Stimulated activated CD4-positive, alpha-beta T cell treated with anti-CD3 and anti-CD28 coated beads, Interleukin-4, amount 100 ng/mL, for 24 hours (primary cell): ENCODE measurements at regions not wholly inside any gene's neighbourhood (a gene's known extent, or its start where the extent isn't known, plus 50 kb on each side); places are given as distances from the start of the nearest gene placed in this dataset.

Source experiments
- DNase-seq: peaks from one replicate; pipeline ENCODE4 v3.0.0-alpha.2; 2020

DNA sequence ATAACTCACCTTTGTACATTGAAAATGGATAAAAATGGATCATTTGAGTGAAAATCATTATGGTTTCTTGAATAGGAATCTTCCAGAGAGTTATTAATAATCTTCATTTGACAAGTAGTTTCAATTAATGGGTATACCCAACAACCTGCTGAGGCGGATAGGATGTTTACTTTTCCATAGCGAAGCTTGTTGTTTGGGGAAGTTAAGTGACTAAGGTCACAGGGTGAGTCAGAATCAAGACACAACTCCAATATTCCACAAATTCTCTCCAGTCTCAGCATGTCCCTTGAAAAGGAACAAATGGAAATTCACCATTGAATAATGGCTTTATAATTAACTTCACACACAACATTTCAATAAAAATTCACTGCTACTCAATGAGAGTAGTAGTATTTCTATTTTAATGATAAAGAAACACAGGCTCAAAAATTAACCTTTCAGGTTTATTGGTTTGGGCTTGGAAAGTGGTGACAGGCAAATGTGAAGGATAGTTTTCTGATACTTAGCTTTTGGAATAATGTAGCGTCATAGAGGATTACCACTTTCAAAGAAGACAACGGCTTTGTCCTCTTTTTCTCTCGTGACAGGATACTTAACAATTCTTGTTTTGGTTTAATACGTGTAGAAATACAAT lies 211.3 kb downstream of the GPD2 start:
- DNase-seq = no peak

DNA sequence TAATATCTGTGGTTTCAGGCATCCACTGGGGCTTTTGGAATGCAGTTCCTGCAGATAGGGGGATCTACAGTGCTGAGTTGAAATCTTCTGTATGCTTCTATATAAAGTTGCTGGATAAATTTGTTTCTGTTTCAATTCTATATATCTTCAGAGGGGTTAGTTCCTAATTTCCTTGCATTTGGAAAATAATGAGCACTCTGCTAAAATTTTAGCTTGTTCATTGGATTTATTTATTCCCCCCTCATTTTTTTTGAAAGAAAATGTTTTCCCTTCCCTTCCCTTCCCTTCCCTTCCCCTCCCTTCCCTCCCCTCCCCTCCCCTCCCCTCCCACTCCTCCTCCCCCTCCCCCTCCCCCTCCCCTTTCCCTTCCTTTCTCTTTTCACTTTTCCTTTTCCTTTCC lies 212.3 kb downstream of the GPD2 start:
- no peak for DNase-seq

DNA sequence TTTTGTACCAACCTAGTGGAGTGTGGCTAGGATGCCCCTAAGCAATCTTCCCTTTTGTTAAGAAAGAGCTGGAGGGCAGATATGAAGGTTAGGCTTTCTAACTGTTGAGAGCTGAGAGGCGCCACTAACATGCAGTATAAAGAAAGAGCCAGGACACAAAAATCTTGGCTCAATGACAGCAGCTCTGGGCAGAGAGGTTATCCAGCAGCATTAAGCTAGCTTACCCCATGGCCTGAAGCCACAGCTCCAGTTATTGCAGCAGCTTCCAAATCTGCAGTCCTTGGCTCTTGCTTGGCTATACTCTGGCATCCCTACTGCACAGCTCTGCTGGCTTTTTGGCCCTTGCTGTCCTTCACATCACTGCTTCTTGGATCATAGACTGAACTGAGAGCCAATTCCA lies 213.4 kb downstream of the GPD2 start:
- DNase-seq = no peak

GRCh38 chr2:156652691-156653090 lies 216.5 kb downstream of the GPD2 start:
- DNase-seq = no peak

- no peak for DNase-seq
Observed at GRCh38 chr2:156653675-156654074, 217.5 kb downstream of the GPD2 start.

DNA sequence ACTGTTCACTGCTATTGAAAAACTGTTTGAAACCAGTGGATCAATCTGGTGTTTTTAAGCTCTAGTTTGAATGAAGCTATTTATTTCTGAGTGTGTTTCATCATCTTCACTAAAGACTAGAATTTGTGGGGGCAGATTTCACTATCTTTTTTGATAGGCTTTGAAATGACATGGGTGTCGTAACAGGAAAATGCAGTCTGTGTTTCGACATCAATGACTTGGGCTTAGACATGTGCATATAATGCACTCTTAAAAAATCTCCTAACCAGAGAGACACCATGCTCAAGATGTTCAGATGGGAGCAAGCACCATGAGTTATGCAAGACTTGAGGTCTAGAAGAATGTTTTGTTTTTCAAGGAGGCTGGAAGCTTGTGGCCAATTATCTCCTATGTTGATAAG lies 221.6 kb downstream of the GPD2 start:
- DNase-seq = no peak

DNA sequence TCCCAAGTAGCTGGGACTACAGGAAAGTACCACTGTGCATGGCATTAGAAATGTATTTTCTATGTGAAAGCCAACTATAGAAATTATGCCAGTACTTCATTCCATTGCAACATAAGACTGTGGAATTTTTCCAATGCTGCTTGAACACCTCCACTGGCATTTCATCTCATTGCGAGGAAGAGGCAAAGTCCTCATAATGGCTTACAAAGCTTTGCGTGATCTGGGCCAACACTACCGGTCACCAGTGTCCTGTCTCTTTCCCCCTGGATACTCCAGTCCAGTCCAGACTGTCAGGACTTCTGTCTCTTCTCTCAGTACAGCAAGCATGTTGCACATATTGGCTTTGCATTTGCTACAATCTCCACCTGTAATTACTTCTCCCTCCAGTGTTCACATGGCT lies 223.5 kb downstream of the GPD2 start:
- DNase-seq = no peak

DNA sequence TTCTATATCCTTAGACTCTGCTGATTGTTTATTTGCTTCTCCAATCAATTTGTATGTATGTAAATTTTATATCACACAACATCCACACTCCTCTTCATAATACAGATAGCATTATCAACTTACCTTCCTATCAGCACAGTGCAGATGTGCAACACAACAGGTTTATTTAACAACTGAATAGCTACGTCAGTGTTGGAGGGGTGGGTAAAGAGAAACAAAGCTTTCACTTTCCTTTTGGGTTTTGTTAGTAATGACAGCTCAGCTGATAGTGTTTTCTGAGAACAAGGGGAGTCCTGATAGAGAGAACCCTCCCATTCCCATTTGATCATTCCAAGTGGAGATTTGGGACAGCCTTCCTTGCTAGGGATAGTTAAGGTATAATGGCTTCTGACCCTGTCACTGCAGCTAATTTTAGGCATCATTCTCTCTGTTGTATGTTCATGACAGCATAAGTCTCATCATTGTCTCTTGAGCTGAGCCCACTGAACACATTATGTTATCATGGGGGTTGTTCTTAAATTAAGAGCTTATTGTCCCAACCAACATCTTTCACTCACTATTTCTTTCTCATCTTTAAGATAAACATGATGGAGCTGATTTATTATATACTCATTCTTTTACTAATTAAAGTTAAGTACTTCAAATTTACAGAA lies 227.7 kb downstream of the GPD2 start:
- no peak for DNase-seq

DNA sequence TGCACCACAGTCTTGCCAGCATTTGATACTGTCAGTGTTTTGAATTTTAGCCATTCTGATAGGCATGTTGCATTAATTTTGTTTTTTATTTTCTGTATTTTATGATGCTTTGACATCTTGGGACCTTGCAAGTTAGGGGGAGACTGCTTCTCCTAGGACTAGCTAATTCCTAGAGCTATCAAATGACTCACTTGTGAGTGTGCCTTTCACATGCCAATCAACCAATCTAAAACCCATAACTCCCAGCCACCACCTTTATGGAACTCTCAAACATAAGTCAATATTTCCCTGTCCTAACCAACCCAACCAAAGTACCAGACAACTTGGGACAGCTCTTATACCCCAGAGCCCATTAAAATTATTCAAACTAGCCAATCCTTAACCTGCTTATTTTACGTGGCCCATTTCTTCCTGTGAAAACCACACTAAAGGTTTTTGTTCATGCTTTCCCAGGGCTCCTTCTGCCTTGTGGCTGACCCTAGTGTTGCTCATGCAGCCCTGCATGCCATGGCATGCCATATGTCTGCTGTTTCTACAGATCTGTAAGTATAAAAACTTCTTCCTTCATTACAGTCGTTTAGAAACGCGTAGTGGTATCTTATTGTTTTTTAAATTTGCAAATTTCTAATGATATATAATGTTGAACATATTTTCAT lies 230.1 kb downstream of the GPD2 start:
- DNase-seq = no peak

GRCh38 chr2:156670104-156670503 lies 233.9 kb downstream of the GPD2 start:
- no peak for DNase-seq

GRCh38 chr2:156671706-156672361 lies 235.7 kb downstream of the GPD2 start:
- no peak for DNase-seq

DNA sequence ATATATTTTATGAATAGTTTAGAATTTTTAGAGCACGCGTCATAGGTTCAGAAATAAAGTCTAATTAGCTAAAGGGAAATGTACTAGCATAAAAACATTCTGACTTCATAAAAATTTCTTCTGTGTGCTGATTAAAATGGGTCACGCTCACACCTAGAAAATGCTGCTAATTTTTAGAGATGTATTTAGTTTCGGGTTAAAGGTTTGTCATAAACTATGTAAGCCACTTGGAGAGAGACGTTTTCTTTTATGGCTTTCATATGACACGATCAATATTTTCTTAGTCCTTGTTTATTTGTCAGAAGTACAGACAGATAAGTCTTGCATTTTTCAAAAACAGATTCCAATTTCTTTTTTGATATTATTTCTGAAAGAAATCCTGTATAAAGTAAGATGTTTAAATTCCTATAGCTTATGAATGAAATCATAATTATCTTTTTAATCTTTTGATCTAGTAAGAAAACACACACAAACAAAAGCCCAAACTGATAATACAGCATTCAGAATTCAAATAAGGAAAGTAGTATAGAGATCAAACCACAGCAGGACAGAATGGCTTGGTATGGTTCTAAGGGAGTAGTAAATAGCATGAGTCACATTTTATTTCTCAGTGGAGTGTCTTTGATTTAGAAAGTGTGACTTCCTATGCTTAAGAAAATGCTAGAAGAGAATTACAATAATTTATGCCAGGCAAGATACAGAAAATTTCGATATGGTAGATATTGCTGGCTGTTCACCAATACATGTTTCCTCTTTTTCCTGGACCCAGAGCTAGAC lies 236.6 kb downstream of the GPD2 start:
- no peak for DNase-seq

GRCh38 chr2:156673333-156673615 lies 237.1 kb downstream of the GPD2 start:
- DNase-seq = no peak

DNA sequence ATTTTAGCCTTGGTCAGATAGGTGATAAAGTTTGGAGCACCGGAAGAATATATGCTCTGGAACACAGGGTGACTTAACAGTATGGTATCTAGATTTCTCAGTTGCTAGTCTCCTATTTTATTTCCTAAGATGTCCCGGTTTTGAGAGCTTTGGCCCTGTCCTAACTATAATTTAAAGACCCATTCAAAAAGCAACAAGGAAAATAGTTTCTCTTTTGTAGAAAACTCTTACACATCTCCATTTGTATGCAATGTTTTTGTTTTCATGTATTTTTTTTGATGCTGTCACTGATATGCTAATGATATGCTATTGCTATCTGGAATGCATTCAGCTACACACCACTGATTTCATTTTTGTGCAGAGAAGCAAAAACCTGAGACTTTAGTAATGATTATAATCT lies 237.8 kb downstream of the GPD2 start:
- no peak for DNase-seq

DNA sequence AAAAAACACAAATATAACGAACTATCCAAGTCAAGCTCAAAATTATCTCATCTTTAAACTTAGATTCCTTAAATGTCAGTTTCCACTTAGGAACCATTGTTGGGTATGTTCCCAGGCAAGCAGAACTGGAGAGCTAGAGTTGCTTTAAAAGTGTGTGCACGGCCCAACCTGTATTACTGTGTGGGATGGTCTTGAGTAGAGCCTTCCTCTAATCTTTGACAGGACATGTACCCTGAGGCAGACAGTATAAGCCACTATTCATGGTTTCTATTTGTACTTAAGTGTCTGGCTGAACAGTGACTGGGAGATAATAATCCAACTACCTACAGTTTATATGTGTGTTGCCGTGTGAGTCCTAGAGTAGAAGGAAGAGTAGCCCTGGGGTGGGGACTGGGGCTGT lies 239.7 kb downstream of the GPD2 start:
- DNase-seq = no peak

DNA sequence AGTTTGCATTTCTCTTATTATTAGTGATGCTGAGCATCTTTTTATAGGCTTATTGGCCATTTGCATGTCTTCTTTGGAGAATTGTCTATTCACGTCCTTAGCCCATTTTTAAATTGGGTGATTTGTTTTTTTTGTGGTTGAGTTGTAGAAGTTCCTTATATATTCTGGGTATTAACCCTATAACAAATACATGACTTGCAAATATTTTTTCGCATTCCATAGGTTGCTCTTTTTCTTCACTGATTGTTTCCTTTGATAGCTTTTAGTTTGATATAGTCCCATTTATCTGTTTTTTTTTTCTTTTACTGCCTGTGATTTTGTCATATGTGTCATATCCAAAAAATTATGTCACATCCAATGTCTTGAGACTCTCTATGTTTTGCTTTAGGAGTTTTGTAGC lies 243.6 kb downstream of the GPD2 start:
- no peak for DNase-seq

- no peak for DNase-seq
Observed at GRCh38 chr2:156680266-156680665, 244.1 kb downstream of the GPD2 start.

DNA sequence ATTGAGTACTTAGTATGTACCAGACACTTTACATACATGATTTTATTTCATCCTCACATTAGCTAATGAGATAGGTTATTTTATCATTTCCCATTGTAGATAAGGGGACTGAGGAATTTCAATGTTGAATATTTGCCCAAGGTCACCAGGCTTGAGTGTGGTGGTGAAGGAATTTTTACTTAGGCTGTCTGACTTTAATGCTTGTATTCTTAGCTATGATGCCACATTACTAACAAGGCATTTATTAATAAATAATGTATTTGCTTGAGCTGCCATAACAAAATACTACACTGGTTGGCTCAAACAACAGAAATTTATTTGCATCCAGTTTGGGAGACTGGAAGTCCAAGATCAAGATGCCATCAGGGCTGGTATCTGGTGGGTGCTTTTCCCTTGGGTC lies 250.9 kb downstream of the GPD2 start:
- DNase-seq = no peak

DNA sequence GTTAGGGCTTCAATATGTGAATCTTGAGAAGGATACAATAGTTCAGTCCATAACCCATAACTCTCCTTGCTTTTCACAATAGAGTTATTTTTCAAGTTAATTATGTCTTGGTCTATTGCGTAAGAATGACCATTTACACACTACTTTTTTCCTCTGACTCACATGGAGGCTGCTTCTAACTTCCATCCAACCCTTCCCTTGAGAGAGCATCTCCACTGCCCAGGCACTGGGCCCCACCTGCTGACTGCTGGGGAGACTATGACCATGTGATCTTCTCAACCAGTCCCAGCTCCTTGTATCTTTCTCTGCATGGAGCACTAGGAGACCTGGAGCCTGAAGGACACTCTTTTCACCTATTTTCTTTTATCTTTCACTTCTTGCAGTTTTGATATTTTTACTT lies 251.5 kb downstream of the GPD2 start:
- no peak for DNase-seq

GRCh38 chr2:156689939-156690338 lies 253.8 kb downstream of the GPD2 start:
- no peak for DNase-seq

GRCh38 chr2:156691014-156691413 lies 254.8 kb downstream of the GPD2 start:
- no peak for DNase-seq

DNA sequence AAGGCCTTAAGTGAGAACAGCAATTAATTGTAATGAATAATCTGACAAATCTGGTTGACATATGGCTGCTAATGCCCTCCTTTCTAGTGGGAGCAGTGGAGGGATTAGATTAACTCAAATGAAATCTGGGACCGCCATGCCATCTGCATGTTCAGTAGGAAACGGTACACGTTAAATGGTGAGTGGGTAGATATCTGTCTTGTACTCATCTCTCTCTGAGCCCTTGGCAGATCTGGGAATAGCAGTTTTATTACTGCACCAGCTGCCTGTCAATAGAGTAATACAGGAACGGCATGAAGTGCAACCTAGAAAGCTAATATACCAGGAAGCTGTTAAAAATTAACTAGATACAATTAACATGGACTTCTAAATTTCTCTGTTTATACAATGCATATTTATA lies 258.8 kb downstream of the GPD2 start:
- DNase-seq = no peak

- no peak for DNase-seq
Observed at GRCh38 chr2:156695595-156695994, 259.4 kb downstream of the GPD2 start.

- no peak for DNase-seq
Observed at GRCh38 chr2:156697906-156698305, 261.7 kb downstream of the GPD2 start.
